Neural cell (in vitro differentiated cells): ENCODE measurements at regions not wholly inside any gene's neighbourhood (a gene's known extent, or its start where the extent isn't known, plus 50 kb on each side); places are given as distances from the start of the nearest gene placed in this dataset.

Experiments used
- H2AFZ ChIP-seq: fragments of 200-600, 300-800 bp; sonication (generic), shearing (Covaris generic); 2 replicates; pipeline ENCODE4 v1.6.0; 2014; ENCODE audit warnings: low read depth, mild to moderate bottlenecking, antibody characterized with exemption, low read length, moderate library complexity
- H3F3A ChIP-seq: fragments of 200-600 bp; shearing (Covaris generic); 2 replicates; pipeline ENCODE4 v1.6.1; 2016; ENCODE audit warnings: mild to moderate bottlenecking, moderate library complexity, mixed read lengths, antibody characterized with exemption, low read length; ENCODE audit not compliant: insufficient read depth, poor library complexity, severe bottlenecking
- H3K27ac ChIP-seq: fragments of 200-600, 300-800 bp; sonication (generic), shearing (Covaris generic); 2 replicates; pipeline ENCODE4 v1.5.1; 2014; ENCODE audit warnings: mild to moderate bottlenecking, low read length, moderate library complexity
- H3K27me3 ChIP-seq: fragments of 300-800, 200-600 bp; sonication (generic), shearing (Covaris generic); 2 replicates; pipeline ENCODE4 v1.6.0; 2014; ENCODE audit warnings: mild to moderate bottlenecking, low read depth, low read length, moderate library complexity; ENCODE audit not compliant: insufficient read depth
- H3K36me3 ChIP-seq: fragments of 300-800, 200-600 bp; sonication (generic), shearing (Covaris generic); 2 replicates; pipeline ENCODE4 v1.5.1; 2014; ENCODE audit warnings: mild to moderate bottlenecking, antibody characterized with exemption, low read length, moderate library complexity; ENCODE audit not compliant: insufficient read depth
- H3K4me2 ChIP-seq: fragments of 300-800, 200-600 bp; sonication (generic), shearing (Covaris generic); 2 replicates; pipeline ENCODE4 v1.6.0; 2014; ENCODE audit warnings: mild to moderate bottlenecking, low read length
- H3K4me3 ChIP-seq: fragments of 300-800, 200-600 bp; sonication (generic), shearing (Covaris generic); 2 replicates; pipeline ENCODE4 v1.5.1; 2014; ENCODE audit warnings: mild to moderate bottlenecking, low read length, moderate library complexity
- H3K79me2 ChIP-seq: fragments of 200-600 bp; shearing (Covaris generic); replicated peaks from 2 replicates; pipeline ENCODE4 v1.6.0; 2014; ENCODE audit warnings: mild to moderate bottlenecking, low read length, moderate library complexity; ENCODE audit not compliant: insufficient read depth
- H3K9ac ChIP-seq: fragments of 300-800, 200-600 bp; sonication (generic), shearing (Covaris generic); 2 replicates; pipeline ENCODE4 v1.6.1; 2016; ENCODE audit warnings: mild to moderate bottlenecking, low read length, mixed read lengths
- H3K9me2 ChIP-seq: fragments of 200-600 bp; shearing (Covaris generic); 2 replicates; pipeline ENCODE4 v1.6.1; 2016; ENCODE audit warnings: mild to moderate bottlenecking, low read length, mixed read lengths; ENCODE audit not compliant: insufficient read depth
- H3K9me3 ChIP-seq: fragments of 200-600, 300-800 bp; sonication (generic), shearing (Covaris generic); 2 replicates; pipeline ENCODE4 v1.6.1; 2016; ENCODE audit warnings: mild to moderate bottlenecking, mixed run types, low read length, moderate library complexity, mixed read lengths
- H4K20me1 ChIP-seq: fragments of 200-600 bp; shearing (Covaris generic); 2 replicates; pipeline ENCODE4 v1.6.1; 2016; ENCODE audit warnings: mild to moderate bottlenecking, mixed run types; ENCODE audit not compliant: insufficient read depth
- CTCF ChIP-seq: fragments of 450-650 bp; IDR thresholded peaks from 2 replicates; pipeline ENCODE4 v1.5.1; 2014; ENCODE audit warnings: antibody characterized with exemption, mild to moderate bottlenecking, moderate library complexity; ENCODE audit not compliant: poor library complexity, severe bottlenecking
- EP300 ChIP-seq: fragments of 450-650 bp; conservative IDR thresholded peaks from 2 replicates; pipeline ENCODE4 v1.6.1; 2014; ENCODE audit warnings: antibody characterized with exemption, mild to moderate bottlenecking, moderate library complexity; ENCODE audit not compliant: poor library complexity, severe bottlenecking
- EZH2 ChIP-seq: fragments of 200-600, 300-800 bp; shearing (Covaris generic), sonication (generic); IDR thresholded peaks from 2 replicates; pipeline ENCODE4 v1.6.1; 2014; ENCODE audit warnings: antibody characterized with exemption, low read length, borderline replicate concordance, mild to moderate bottlenecking; ENCODE audit not compliant: insufficient read depth, poor library complexity, severe bottlenecking
- MXI1 ChIP-seq: fragments of 450-650 bp; conservative IDR thresholded peaks from 2 replicates; pipeline ENCODE4 v1.6.1; 2014; ENCODE audit warnings: antibody characterized with exemption, mild to moderate bottlenecking; ENCODE audit not compliant: poor library complexity, severe bottlenecking
- POLR2AphosphoS5 ChIP-seq: IDR thresholded peaks from 2 replicates; pipeline ENCODE4 v1.6.1; 2012
- RAD21 ChIP-seq: fragments of 450-650 bp; conservative IDR thresholded peaks from 2 replicates; pipeline ENCODE4 v1.6.1; 2014; ENCODE audit warnings: antibody characterized with exemption, mild to moderate bottlenecking, moderate library complexity
- REST ChIP-seq: IDR thresholded peaks from 2 replicates; pipeline ENCODE4 v1.6.1; 2012; ENCODE audit warnings: borderline replicate concordance
- SMC3 ChIP-seq: fragments of 450-650 bp; conservative IDR thresholded peaks from 2 replicates; pipeline ENCODE4 v1.6.1; 2014; ENCODE audit warnings: antibody characterized with exemption, mild to moderate bottlenecking, moderate library complexity; ENCODE audit not compliant: poor library complexity
- TAF1 ChIP-seq: IDR thresholded peaks from 2 replicates; pipeline ENCODE4 v1.6.1; 2012; ENCODE audit warnings: low read depth

- Histone ChIP-seq H3K27me3 (no peaks in the 10 kb centered on the region), H4K20me1 (no peaks in the 10 kb centered on the region), H3K9ac (no peak overlapping the region), H3F3A (no peaks in the 10 kb centered on the region), H3K9me2 (no peaks in the 10 kb centered on the region), H3K9me3 (no peaks in the 10 kb centered on the region), H3K36me3 (no peaks in the 10 kb centered on the region), H2AFZ (no peak overlapping the region), H3K79me2 (no peaks in the 10 kb centered on the region), H3K27ac (no peak overlapping the region), H3K4me3 (no peak overlapping the region), H3K4me2 (no peak overlapping the region)
- TF ChIP-seq EP300, result no peak
- TF ChIP-seq TAF1, result no peak
- TF ChIP-seq RAD21, result no peak
- no peak for TF ChIP-seq POLR2AphosphoS5
- no peak for TF ChIP-seq EZH2
- no peak for TF ChIP-seq CTCF
- TF ChIP-seq MXI1, result no peak
- TF ChIP-seq SMC3, result no peak
- no peak for TF ChIP-seq REST
Observed at GRCh38 chr5:75002271-75002670, 50.1 kb downstream of the GCNT4 start.

GRCh38 chr5:74995926-74996325 is 56.4 kb downstream of the GCNT4 start:
- H3K4me2 ChIP-seq, result no peak overlapping the region
- no peaks in the 10 kb centered on the region for H3K9me3 ChIP-seq
- H3K79me2 ChIP-seq, result no peaks in the 10 kb centered on the region
- H3K9me2 ChIP-seq, result no peaks in the 10 kb centered on the region
- H3K27ac ChIP-seq, result no peak overlapping the region
- no peaks in the 10 kb centered on the region for H3K27me3 ChIP-seq
- H2AFZ ChIP-seq, result no peak overlapping the region
- H3K9ac ChIP-seq, result no peak overlapping the region
- H4K20me1 ChIP-seq, result no peaks in the 10 kb centered on the region
- TF ChIP-seq REST (no peak), EP300 (no peak), RAD21 (no peak), POLR2AphosphoS5 (no peak), TAF1 (no peak), SMC3 (no peak), CTCF (no peak), EZH2 (no peak), MXI1 (no peak)
- no peak overlapping the region for H3K4me3 ChIP-seq
- H3F3A ChIP-seq, result no peaks in the 10 kb centered on the region
- no peaks in the 10 kb centered on the region for H3K36me3 ChIP-seq
